ENCODE measurements at regions not wholly inside any gene's neighbourhood (a gene's known extent, or its start where the extent isn't known, plus 50 kb on each side); places are given as distances from the start of the nearest gene placed in this dataset.
A peak's percentile ranks its signal among the peaks of the same experiment; 100 is the strongest.

DNA sequence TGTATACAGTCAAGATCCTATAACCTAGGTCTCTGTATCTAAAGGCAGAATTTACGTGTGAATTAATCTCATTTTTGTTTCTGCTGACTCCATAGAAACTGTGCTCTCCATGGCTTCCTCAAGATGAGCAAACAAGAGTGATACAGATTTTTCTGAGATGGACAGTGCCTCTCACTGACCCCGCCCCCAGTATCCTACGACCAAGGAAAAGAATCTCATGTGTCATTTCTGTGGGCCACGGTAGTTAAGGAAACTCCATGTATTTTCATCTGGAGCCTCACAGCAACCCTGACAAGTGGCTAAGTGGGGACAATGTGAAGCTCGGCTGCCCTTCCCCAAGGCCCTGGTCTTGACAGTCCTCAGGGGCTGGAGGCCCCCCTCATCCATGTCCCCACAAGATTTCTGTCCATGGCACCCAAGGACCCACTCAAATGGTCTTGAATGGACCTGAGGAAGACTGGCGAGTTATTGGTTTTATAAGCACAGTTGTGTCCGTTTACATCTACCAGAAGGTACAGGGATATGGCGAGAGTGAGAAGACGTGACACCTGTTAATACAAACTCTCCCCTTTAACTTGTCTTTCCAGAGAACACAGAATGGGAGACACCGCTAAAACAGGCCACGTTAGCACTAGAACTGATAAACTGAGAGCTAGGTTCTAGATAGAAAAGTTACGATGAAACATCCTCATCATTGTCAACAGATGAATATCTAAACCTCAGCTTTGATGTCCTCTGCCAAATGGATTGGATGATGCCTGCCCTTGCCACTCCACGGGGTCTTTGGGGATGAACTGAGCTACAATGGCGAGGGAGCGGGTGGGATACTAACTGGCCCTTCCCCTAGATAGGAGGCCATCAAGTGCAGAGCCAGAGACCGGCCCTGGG, 108.4 kb upstream of the EGLN3 start (continued):
- TF ChIP-seq, protein P1, sequence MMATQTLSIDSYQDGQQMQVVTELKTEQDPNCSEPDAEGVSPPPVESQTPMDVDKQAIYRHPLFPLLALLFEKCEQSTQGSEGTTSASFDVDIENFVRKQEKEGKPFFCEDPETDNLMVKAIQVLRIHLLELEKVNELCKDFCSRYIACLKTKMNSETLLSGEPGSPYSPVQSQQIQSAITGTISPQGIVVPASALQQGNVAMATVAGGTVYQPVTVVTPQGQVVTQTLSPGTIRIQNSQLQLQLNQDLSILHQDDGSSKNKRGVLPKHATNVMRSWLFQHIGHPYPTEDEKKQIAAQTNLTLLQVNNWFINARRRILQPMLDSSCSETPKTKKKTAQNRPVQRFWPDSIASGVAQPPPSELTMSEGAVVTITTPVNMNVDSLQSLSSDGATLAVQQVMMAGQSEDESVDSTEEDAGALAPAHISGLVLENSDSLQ (IDR thresholded peaks at IDR 0.05) = peak; percentile 78
- TF ChIP-seq MAFK (IDR thresholded peaks at IDR 0.05; ENCODE audit: low read length) (peak; percentile 69), TBP (optimal IDR thresholded peaks at IDR 0.05; ENCODE audit: low read depth, low read length) (no peak), ZC3H11A (IDR thresholded peaks at IDR 0.05; ENCODE audit: low read depth, low read length) (no peak), ZNF174 (CRISPR knock-in tag; IDR thresholded peaks at IDR 0.05) (no peak), MAFG (tag; conservative IDR thresholded peaks at IDR 0.05) (peak; percentile 76), SP2 (IDR thresholded peaks at IDR 0.05; ENCODE audit: extremely low read depth, low read depth, low read length, poor library complexity, severe bottlenecking) (no peak), ZFP30 (CRISPR knock-in tag; IDR thresholded peaks at IDR 0.05; ENCODE audit: borderline replicate concordance) (no peak), HDAC3 (IDR thresholded peaks at IDR 0.05; ENCODE audit: borderline replicate concordance, partially characterized antibody) (no peak)
- TF ChIP-seq, protein P2, sequence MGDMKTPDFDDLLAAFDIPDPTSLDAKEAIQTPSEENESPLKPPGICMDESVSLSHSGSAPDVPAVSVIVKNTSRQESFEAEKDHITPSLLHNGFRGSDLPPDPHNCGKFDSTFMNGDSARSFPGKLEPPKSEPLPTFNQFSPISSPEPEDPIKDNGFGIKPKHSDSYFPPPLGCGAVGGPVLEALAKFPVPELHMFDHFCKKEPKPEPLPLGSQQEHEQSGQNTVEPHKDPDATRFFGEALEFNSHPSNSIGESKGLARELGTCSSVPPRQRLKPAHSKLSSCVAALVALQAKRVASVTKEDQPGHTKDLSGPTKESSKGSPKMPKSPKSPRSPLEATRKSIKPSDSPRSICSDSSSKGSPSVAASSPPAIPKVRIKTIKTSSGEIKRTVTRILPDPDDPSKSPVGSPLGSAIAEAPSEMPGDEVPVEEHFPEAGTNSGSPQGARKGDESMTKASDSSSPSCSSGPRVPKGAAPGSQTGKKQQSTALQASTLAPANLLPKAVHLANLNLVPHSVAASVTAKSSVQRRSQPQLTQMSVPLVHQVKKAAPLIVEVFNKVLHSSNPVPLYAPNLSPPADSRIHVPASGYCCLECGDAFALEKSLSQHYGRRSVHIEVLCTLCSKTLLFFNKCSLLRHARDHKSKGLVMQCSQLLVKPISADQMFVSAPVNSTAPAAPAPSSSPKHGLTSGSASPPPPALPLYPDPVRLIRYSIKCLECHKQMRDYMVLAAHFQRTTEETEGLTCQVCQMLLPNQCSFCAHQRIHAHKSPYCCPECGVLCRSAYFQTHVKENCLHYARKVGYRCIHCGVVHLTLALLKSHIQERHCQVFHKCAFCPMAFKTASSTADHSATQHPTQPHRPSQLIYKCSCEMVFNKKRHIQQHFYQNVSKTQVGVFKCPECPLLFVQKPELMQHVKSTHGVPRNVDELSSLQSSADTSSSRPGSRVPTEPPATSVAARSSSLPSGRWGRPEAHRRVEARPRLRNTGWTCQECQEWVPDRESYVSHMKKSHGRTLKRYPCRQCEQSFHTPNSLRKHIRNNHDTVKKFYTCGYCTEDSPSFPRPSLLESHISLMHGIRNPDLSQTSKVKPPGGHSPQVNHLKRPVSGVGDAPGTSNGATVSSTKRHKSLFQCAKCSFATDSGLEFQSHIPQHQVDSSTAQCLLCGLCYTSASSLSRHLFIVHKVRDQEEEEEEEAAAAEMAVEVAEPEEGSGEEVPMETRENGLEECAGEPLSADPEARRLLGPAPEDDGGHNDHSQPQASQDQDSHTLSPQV (IDR thresholded peaks at IDR 0.05) = peak; percentile 50

Measured in K562 (cell line).